H1 (cell line): ENCODE measurements at regions not wholly inside any gene's neighbourhood (a gene's known extent, or its start where the extent isn't known, plus 50 kb on each side); places are given as distances from the start of the nearest gene placed in this dataset.
"Not testable (repeated sequence)": the region's sequence is repeated elsewhere in the genome, so short reads cannot be mapped to it uniquely, and the experiment has no call there.

Source experiments
- CTCF ChIA-PET: fragments of 300-600 bp; sonication (Branson Sonifier 250); formaldehyde crosslinking; loops from one replicate; lab custom pipeline; 2021; ENCODE audit not compliant: partially characterized antibody; lab: Charles Lee
- POLR2A ChIA-PET: fragments of 300-600 bp; sonication (Branson Sonifier 250); formaldehyde crosslinking; loops from one replicate; lab custom pipeline; 2021; ENCODE audit warnings: inconsistent platforms; ENCODE audit not compliant: partially characterized antibody; lab: Charles Lee
- DNase-seq, 2 experiments: peaks; one replicate each; pipeline versions ENCODE4 v3.0.0 to v3.0.0-alpha.2; 2010 to 2022; ENCODE audit warnings: low spot score in 2 of 2, low read depth in 1 of 2, mixed read lengths in 1 of 2
- FAIRE-seq: peaks from 2 replicates; lab custom pipeline; 2011; peaks lifted over from hg19 to GRCh38; lab: Jason Lieb, UNC
- H2AFZ ChIP-seq: 2 replicates; pipeline ENCODE4 v1.8.1; 2012; ENCODE audit warnings: low read length, inconsistent platforms
- H2AK5ac ChIP-seq: 2 replicates; pipeline ENCODE4 v1.6.1; 2013; ENCODE audit warnings: low read depth, low read length
- H2BK120ac ChIP-seq: replicated peaks from 2 replicates; pipeline ENCODE3; 2013; ENCODE audit warnings: low read depth, low read length, inconsistent platforms
- H2BK12ac ChIP-seq: 2 replicates; pipeline ENCODE4 v1.6.1; 2013; ENCODE audit warnings: low read depth, low read length
- H2BK15ac ChIP-seq: 2 replicates; pipeline ENCODE4 v1.6.1; 2013; ENCODE audit warnings: low read length
- H2BK20ac ChIP-seq: 2 replicates; pipeline ENCODE4 v1.6.1; 2013; ENCODE audit warnings: low read length
- H2BK5ac ChIP-seq: 2 replicates; pipeline ENCODE4 v1.6.1; 2013; ENCODE audit warnings: low read depth, low read length
- H3K14ac ChIP-seq: 2 replicates; pipeline ENCODE4 v1.6.1; 2013; ENCODE audit warnings: inconsistent platforms; ENCODE audit not compliant: insufficient read length
- H3K18ac ChIP-seq: 2 replicates; pipeline ENCODE4 v1.6.1; 2013; ENCODE audit warnings: low read length; ENCODE audit errors: extremely low read depth
- H3K23ac ChIP-seq: 2 replicates; pipeline ENCODE4 v1.6.1; 2013; ENCODE audit warnings: inconsistent platforms; ENCODE audit not compliant: insufficient read length
- H3K23me2 ChIP-seq: 2 replicates; pipeline ENCODE4 v1.6.1; 2013; ENCODE audit warnings: low read depth, low read length
- H3K27ac ChIP-seq: 2 replicates; pipeline ENCODE4 v1.6.1; 2011; ENCODE audit warnings: low read depth, low read length, inconsistent platforms
- H3K27me3 ChIP-seq, 4 experiments: replicated peaks in 1 of 4; 1 replicate in 1 of 4; 2 replicates in 3 of 4; pipeline versions ENCODE4 v1.6.1 to v1.8.1; 2011 to 2013; ENCODE audit warnings: low read length in 3 of 4, mild to moderate bottlenecking in 3 of 4, inconsistent platforms in 2 of 4, mixed read lengths in 2 of 4, moderate library complexity in 1 of 4; ENCODE audit not compliant: control insufficient read depth in 3 of 4, insufficient read depth in 3 of 4; ENCODE audit errors: extremely low read depth in 1 of 4
- H3K36me3 ChIP-seq, 4 experiments: 2 replicates each; pipeline versions ENCODE4 v1.6.1 to v1.8.1; 2011 to 2013; ENCODE audit warnings: mild to moderate bottlenecking in 4 of 4, low read length in 3 of 4, moderate library complexity in 2 of 4, control low read depth in 1 of 4, inconsistent platforms in 1 of 4; ENCODE audit not compliant: insufficient read depth in 4 of 4, control insufficient read depth in 2 of 4
- H3K4ac ChIP-seq: replicated peaks from 2 replicates; pipeline ENCODE3; 2013; ENCODE audit warnings: low read length, low read depth, mixed read lengths, inconsistent platforms; ENCODE audit not compliant: insufficient read length
- H3K4me1 ChIP-seq, 4 experiments: replicated peaks in 1 of 4; 1 replicate in 1 of 4; 2 replicates in 3 of 4; pipeline versions ENCODE4 v1.6.1 to v1.8.1; 2011 to 2013; ENCODE audit warnings: low read length in 3 of 4, inconsistent platforms in 2 of 4, mixed read lengths in 1 of 4; ENCODE audit not compliant: insufficient read depth in 4 of 4, control insufficient read depth in 3 of 4
- H3K4me2 ChIP-seq, 2 experiments: 2 replicates each; pipeline versions ENCODE4 v1.6.1 to v1.8.1; 2011 to 2013; ENCODE audit warnings: low read depth in 2 of 2, low read length in 2 of 2, control low read depth in 1 of 2, inconsistent platforms in 1 of 2, mild to moderate bottlenecking in 1 of 2; ENCODE audit not compliant: insufficient read depth in 1 of 2
- H3K4me3 ChIP-seq, 4 experiments: fragments of 200-600, 300-600 bp in 1 of 4; sonication (generic), shearing (Covaris generic), sonication (Bioruptor Twin) in 1 of 4; 2 replicates each; pipeline versions ENCODE4 v1.5.1 to v1.8.1; 2011 to 2016; ENCODE audit warnings: low read length in 4 of 4, low read depth in 3 of 4, control low read depth in 2 of 4, inconsistent platforms in 2 of 4, mild to moderate bottlenecking in 2 of 4, mixed read lengths in 1 of 4, moderate library complexity in 1 of 4; ENCODE audit not compliant: insufficient read depth in 2 of 4; ENCODE audit errors: extremely low read depth in 1 of 4
- H3K56ac ChIP-seq: replicated peaks from 2 replicates; pipeline ENCODE3; 2013; ENCODE audit warnings: low read depth, mild to moderate bottlenecking, mixed read lengths, low read length, inconsistent platforms; ENCODE audit not compliant: insufficient read length
- H3K79me1 ChIP-seq: 2 replicates; pipeline ENCODE4 v1.6.1; 2013; ENCODE audit warnings: low read depth, low read length, control low read depth
- H3K79me2 ChIP-seq, 2 experiments: 2 replicates each; pipeline versions ENCODE4 v1.6.1 to v1.8.1; 2012 to 2013; ENCODE audit warnings: low read length in 2 of 2, mild to moderate bottlenecking in 2 of 2, inconsistent platforms in 1 of 2; ENCODE audit not compliant: insufficient read depth in 2 of 2, control insufficient read depth in 1 of 2
- H3K9ac ChIP-seq, 4 experiments: replicated peaks in 1 of 4; 1 replicate in 1 of 4; 2 replicates in 3 of 4; pipeline versions ENCODE4 v1.6.1 to v1.8.1; 2011 to 2013; ENCODE audit warnings: low read depth in 3 of 4, low read length in 3 of 4, control low read depth in 2 of 4, mild to moderate bottlenecking in 2 of 4, moderate library complexity in 2 of 4, inconsistent platforms in 1 of 4; ENCODE audit errors: extremely low read depth in 1 of 4
- H3K9me3 ChIP-seq, 2 experiments: 2 replicates each; pipeline versions ENCODE4 v1.6.1 to v1.8.1; 2012 to 2013; ENCODE audit warnings: mild to moderate bottlenecking in 2 of 2, moderate library complexity in 2 of 2, control low read depth in 1 of 2, inconsistent platforms in 1 of 2, low read depth in 1 of 2, low read length in 1 of 2, mixed read lengths in 1 of 2; ENCODE audit not compliant: insufficient read depth in 2 of 2
- H4K20me1 ChIP-seq, 2 experiments: replicated peaks in 1 of 2; 2 replicates each; pipeline versions ENCODE3 to v1.8.1; 2011 to 2013; ENCODE audit warnings: inconsistent platforms in 2 of 2, low read length in 2 of 2, mild to moderate bottlenecking in 1 of 2; ENCODE audit not compliant: insufficient read depth in 2 of 2, control insufficient read depth in 1 of 2
- H4K5ac ChIP-seq: 2 replicates; pipeline ENCODE4 v1.6.1; 2013; ENCODE audit warnings: low read length, low read depth, mixed read lengths, inconsistent platforms; ENCODE audit not compliant: insufficient read length
- H4K8ac ChIP-seq: 2 replicates; pipeline ENCODE4 v1.8.0; 2013; ENCODE audit warnings: mild to moderate bottlenecking, moderate library complexity, low read length, inconsistent platforms; ENCODE audit not compliant: insufficient read depth; ENCODE audit errors: extremely low read depth
- H4K91ac ChIP-seq: replicated peaks from 2 replicates; pipeline ENCODE3; 2013; ENCODE audit warnings: low read length, mixed read lengths, inconsistent platforms; ENCODE audit not compliant: insufficient read length
- WGBS, 2 experiments: shearing (Covaris generic) in 1 of 2; methylation state at CpG; one replicate each; pipeline versions ENCODE4 v1.1.6 to v1.1.7; 2013 to 2015; ENCODE audit warnings: low lambda C conversion rate in 2 of 2, mixed read lengths in 2 of 2, inconsistent platforms in 1 of 2, low coverage in 1 of 2, missing lambda C conversion rate in 1 of 2; ENCODE audit not compliant: insufficient replicate concordance in 2 of 2, insufficient coverage in 1 of 2, insufficient read length in 1 of 2; ENCODE audit errors: extremely low coverage in 1 of 2, missing lambda C conversion rate in 1 of 2; 5-methylcytosine and 5-hydroxymethylcytosine counted together

DNA sequence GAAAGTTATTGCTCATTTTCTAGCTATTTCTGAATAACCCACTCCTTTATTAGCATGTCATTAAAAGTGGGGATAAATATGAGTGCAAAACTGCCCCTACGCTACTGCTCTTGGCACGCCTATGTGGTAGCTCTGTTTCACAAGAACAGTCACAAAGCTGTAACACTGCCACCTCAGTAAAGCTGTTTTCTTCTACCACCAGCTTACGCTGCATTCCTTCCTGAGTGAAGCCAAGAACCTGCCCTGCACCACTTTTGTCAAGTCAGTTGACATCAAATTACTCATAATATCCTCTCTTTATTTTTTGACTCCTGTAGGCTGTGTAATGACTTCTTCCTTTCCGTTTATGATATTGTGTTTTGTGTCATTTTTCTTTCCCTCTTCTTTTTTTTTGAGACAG is 1539.7 kb downstream of the RPIA start:
- H3K4me2 ChIP-seq, DNase-seq, H4K5ac ChIP-seq, H3K56ac ChIP-seq, H3K36me3 ChIP-seq, H3K14ac ChIP-seq, H2BK12ac ChIP-seq, H2BK5ac ChIP-seq, H3K23me2 ChIP-seq, H3K4me1 ChIP-seq, H3K4me3 ChIP-seq, CTCF ChIA-PET, H4K8ac ChIP-seq, H2BK120ac ChIP-seq, POLR2A ChIA-PET, FAIRE-seq, H3K23ac ChIP-seq, H2AFZ ChIP-seq, H3K79me1 ChIP-seq, H4K91ac ChIP-seq, H2AK5ac ChIP-seq, H2BK15ac ChIP-seq, H3K27ac ChIP-seq, H3K4ac ChIP-seq, H3K9ac ChIP-seq, H3K9me3 ChIP-seq, H3K79me2 ChIP-seq, H4K20me1 ChIP-seq, H2BK20ac ChIP-seq, H3K27me3 ChIP-seq, H3K18ac ChIP-seq: not testable (repeated sequence)
- 83% methylated on average over 4 of the region's 4 CpGs; no CpG with 5 or more reads in 1 of the 2 experiments for WGBS, 2 experiments

- H2BK12ac ChIP-seq, H2BK20ac ChIP-seq, H3K14ac ChIP-seq, DNase-seq, H3K9me3 ChIP-seq, H4K5ac ChIP-seq, H3K36me3 ChIP-seq, H3K56ac ChIP-seq, H3K79me1 ChIP-seq, H3K9ac ChIP-seq, H3K27me3 ChIP-seq, H3K4me1 ChIP-seq, H2AK5ac ChIP-seq, H3K27ac ChIP-seq, H3K23me2 ChIP-seq, H3K4ac ChIP-seq, H4K20me1 ChIP-seq, H2BK5ac ChIP-seq, H3K4me2 ChIP-seq, H3K18ac ChIP-seq, H2BK15ac ChIP-seq, FAIRE-seq, POLR2A ChIA-PET, H3K4me3 ChIP-seq, H3K23ac ChIP-seq, H2AFZ ChIP-seq, H4K8ac ChIP-seq, H3K79me2 ChIP-seq, CTCF ChIA-PET, H2BK120ac ChIP-seq, H4K91ac ChIP-seq: not testable (repeated sequence)
- WGBS, 2 experiments: 100% methylated on average over 1 of the region's 1 CpG; no CpG with 5 or more reads in 1 of the 2 experiments
Measured at GRCh38 chr2:90235452-90235851, 1544.0 kb downstream of the RPIA start.
